ENCODE measurements at regions not wholly inside any gene's neighbourhood (a gene's known extent, or its start where the extent isn't known, plus 50 kb on each side); places are given as distances from the start of the nearest gene placed in this dataset.

- TF ChIP-seq CTCF (IDR thresholded peaks at IDR 0.05; ENCODE audit: insufficient read depth, low read length, poor library complexity, severe bottlenecking) (no peak), EZH2phosphoT487 (conservative IDR thresholded peaks at IDR 0.05; ENCODE audit: low read length) (no peak)
Observed at GRCh38 chr18:22494771-22495170, 77.1 kb upstream of the CTAGE1 start.
